Retinal pigment epithelial cell (primary cell): ENCODE measurements at regions not wholly inside any gene's neighbourhood (a gene's known extent, or its start where the extent isn't known, plus 50 kb on each side); places are given as distances from the start of the nearest gene placed in this dataset.

Experiments
- DNase-seq: peaks from one replicate; pipeline ENCODE4 v3.0.0-alpha.2; 2010; ENCODE audit warnings: low read depth
- H3K4me3 ChIP-seq: 2 replicates; pipeline ENCODE4 v1.5.1; 2011; ENCODE audit warnings: mild to moderate bottlenecking, low read length, control low read depth, moderate library complexity
- TF ChIP-seq, protein P1 (sequence below): conservative IDR thresholded peaks from 2 replicates; pipeline ENCODE4 v1.5.1; 2011; ENCODE audit warnings: low read depth, low read length, control low read depth, inconsistent platforms

DNA sequence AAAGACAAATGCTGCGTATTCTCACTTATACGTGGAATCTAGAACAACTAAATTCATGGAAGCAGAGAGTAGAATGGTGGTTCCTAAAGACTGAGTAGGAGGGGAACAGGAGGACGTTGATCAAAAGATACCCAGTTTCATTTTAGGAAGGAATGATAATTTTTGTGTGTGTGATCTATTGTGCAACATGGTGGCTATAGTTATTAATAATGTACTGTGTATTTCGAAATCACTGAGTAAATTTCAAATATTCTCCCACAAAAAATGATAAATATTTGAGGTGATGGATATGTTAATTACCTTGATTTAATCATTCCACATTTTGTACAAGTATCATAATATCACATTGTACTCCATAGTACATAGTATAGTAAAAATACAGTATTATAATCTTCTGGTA is 187.5 kb downstream of the MOXD1 start:
- no peak overlapping the region for H3K4me3 ChIP-seq
- DNase-seq, result no peak
- TF ChIP-seq, protein P1, sequence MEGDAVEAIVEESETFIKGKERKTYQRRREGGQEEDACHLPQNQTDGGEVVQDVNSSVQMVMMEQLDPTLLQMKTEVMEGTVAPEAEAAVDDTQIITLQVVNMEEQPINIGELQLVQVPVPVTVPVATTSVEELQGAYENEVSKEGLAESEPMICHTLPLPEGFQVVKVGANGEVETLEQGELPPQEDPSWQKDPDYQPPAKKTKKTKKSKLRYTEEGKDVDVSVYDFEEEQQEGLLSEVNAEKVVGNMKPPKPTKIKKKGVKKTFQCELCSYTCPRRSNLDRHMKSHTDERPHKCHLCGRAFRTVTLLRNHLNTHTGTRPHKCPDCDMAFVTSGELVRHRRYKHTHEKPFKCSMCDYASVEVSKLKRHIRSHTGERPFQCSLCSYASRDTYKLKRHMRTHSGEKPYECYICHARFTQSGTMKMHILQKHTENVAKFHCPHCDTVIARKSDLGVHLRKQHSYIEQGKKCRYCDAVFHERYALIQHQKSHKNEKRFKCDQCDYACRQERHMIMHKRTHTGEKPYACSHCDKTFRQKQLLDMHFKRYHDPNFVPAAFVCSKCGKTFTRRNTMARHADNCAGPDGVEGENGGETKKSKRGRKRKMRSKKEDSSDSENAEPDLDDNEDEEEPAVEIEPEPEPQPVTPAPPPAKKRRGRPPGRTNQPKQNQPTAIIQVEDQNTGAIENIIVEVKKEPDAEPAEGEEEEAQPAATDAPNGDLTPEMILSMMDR, result no peak

DNA sequence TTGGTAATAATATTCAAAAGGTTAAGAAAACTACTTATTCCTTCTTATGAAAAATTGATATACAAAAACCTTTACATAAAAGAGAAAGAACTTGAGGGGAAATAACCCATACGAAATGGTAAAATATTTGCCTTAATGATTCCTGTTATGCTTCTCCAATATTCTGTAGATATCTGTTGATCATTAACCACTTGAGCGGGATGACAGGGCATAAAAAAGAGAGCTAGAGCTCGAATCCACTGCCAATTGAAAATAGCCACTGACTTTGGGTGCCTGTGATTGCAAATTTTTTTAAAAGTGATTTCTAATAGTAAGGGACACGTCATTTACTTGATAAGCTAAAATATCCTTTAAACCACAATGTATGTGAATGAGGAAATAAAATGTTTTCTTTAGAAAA is 188.1 kb downstream of the MOXD1 start:
- no peak overlapping the region for H3K4me3 ChIP-seq
- TF ChIP-seq, protein P1, result no peak
- no peak for DNase-seq

DNA sequence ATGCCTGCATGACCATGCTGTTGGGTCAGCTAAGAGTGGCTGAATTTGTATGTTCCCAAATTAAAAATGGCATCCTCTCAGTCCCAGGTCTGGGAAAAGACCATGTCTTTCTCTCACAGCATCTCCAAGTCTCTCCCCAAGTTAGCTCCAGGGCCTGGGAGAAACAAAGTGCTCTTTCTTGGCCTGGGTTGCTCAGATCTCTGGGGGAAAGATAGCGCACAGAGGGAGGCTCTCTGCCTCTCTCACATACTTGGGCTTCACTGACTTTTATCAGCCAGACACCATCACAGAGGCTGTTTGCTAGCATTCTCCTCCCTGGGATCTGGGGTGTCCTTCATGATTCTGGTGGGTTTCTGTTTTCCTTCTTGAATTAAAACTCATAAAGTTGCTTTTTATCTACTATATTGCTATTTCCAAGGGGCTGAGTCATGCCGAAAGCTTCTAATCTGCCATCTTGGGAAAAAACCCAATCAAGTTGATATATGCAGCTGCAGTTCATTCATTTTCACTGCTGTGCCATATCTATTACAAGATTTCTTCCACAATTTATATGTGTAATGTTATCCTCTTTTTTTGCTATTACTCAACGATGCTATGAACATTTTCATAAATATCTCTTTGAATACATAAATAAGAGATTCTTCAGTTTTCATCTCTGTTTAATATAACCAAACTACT is 190.2 kb downstream of the MOXD1 start:
- TF ChIP-seq, protein P1, result no peak
- no peak for DNase-seq

DNA sequence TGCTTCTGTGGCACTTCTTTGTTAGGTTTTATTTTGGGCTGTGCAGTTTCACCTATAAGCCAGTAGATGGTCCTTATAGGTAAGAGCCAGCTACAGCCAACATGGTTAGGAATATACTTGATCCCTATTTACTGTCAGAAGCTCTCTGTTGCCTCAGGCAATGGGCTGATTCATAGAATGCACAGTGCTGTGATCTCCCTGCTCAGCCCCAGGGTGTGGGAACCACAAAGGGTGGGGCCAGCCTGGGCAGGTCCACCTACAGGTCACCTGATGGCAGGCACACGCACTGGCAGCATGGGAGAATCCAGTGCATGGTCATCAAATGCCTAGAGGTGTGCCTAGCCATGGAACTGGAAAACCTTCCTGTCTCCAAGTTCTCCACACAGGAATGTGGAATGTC is 191.9 kb downstream of the MOXD1 start:
- DNase-seq, result no peak
- no peak overlapping the region for H3K4me3 ChIP-seq
- TF ChIP-seq, protein P1, result no peak

More for the DNA sequence above, 190.2 kb downstream of the MOXD1 start:
- no peak overlapping the region for H3K4me3 ChIP-seq

DNA sequence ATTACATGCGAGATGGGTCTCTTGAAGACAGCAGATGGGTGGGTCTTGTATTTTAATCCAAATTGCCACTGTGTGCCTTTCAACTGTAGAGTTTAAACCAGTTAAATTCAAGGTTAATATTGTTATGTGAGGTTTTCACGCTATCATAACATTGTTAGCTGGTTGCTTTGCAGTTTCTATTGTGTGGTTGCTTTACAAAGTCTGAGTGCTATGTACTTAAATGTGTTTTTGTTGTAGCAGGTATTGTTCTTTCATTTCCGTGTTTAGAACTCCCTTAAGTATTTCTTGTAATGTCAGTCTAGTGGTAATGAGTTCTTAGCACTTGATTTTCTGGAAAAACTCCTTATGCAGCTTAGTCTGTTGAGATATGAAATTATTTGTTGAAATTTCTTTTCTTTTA is 193.3 kb downstream of the MOXD1 start:
- TF ChIP-seq, protein P1, result no peak
- DNase-seq, result no peak
- H3K4me3 ChIP-seq, result no peak overlapping the region

DNA sequence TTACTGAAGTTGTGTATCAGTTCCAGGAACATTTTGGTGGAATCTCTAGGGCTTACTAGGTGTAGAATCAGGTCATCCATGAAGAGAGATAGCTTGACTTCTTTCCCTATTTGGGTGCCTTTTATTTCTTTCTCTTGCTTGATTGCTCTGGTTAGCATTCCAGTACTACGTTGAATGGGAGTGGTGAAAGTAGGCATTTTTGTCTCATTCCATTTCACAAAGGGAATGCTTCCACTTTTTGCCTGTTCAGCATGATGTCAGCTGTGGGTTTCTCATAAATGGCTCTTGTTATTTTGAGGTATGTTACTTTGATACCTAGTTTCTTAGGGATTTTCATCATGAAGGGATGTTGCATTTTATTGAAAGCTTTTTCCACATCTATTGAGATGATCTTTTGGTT is 195.3 kb downstream of the MOXD1 start:
- H3K4me3 ChIP-seq, result no peak overlapping the region
- DNase-seq, result no peak
- TF ChIP-seq, protein P1, result no peak

DNA sequence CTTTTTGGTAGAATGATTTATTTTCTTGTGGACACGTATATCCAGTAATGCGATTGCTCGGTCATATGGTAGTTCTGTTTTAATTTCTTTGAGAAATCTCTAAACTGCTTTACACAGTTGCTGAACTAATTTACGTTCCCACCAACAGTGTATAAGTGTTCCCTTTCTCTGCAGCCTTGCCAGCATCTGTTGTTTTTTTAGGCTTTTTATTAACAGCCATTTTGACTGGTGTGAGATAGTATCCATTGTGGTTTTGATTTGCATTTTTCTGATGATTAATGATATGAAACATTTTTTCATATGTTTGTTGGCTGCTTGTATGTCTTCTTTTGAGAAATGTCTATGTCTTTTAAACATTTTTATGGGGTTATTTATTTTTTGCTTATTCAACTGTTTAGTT is 196.7 kb downstream of the MOXD1 start:
- no peak for DNase-seq
- H3K4me3 ChIP-seq, result no peak overlapping the region
- TF ChIP-seq, protein P1, result no peak
